Natural killer cell (primary cell): ENCODE measurements at regions not wholly inside any gene's neighbourhood (a gene's known extent, or its start where the extent isn't known, plus 50 kb on each side); places are given as distances from the start of the nearest gene placed in this dataset.

Source experiments
- ATAC-seq, 3 donors: fragments of 150-1000 bp in 2 of 3; fragments of 200-7000 bp in 1 of 3; cut with Tn5 transposase; 1 replicate in 1 of 3; 2 replicates in 2 of 3; pipeline ENCODE4 v1.10.0; 2021; ENCODE audit warnings: mild to moderate bottlenecking in 2 of 3, moderate library complexity in 2 of 3
- DNase-seq, 2 donors: peaks; one replicate each; pipeline versions ENCODE4 v3.0.0 to v3.0.0-alpha.2; 2013 to 2021; ENCODE audit warnings: mixed read lengths in 1 of 2
- H3K27ac ChIP-seq: one replicate; pipeline ENCODE4 v1.5.1; 2013; ENCODE audit warnings: mild to moderate bottlenecking, low read length
- H3K27me3 ChIP-seq: one replicate; pipeline ENCODE4 v1.6.1; 2013; ENCODE audit warnings: low read length; ENCODE audit not compliant: control insufficient read depth, insufficient read depth
- H3K36me3 ChIP-seq: one replicate; pipeline ENCODE4 v1.6.1; 2013; ENCODE audit warnings: low read length; ENCODE audit not compliant: control insufficient read depth, insufficient read depth
- H3K4me1 ChIP-seq: one replicate; pipeline ENCODE4 v1.6.1; 2013; ENCODE audit warnings: low read length; ENCODE audit not compliant: control insufficient read depth, insufficient read depth
- H3K4me3 ChIP-seq: one replicate; pipeline ENCODE4 v1.5.1; 2013; ENCODE audit warnings: low read length
- H3K9me3 ChIP-seq: one replicate; pipeline ENCODE4 v1.6.1; 2013; ENCODE audit warnings: low read length; ENCODE audit not compliant: control insufficient read depth, insufficient read depth
- H3K27ac Mint-ChIP-seq, 2 donors: one replicate each; pipeline ENCODE4 v1.8.0; 2022; ENCODE audit warnings: mild to moderate bottlenecking in 2 of 2, mixed read lengths in 2 of 2, moderate library complexity in 1 of 2
- H3K27me3 Mint-ChIP-seq, 2 donors: one replicate each; pipeline ENCODE4 v1.8.0; 2022; ENCODE audit warnings: low read depth in 2 of 2, mixed read lengths in 2 of 2
- H3K36me3 Mint-ChIP-seq: one replicate; pipeline ENCODE4 v1.8.0; 2022; ENCODE audit warnings: mixed read lengths
- H3K4me1 Mint-ChIP-seq, 2 donors: one replicate each; pipeline ENCODE4 v1.8.0; 2022; ENCODE audit warnings: mixed read lengths in 2 of 2
- H3K4me3 Mint-ChIP-seq: one replicate; pipeline ENCODE4 v1.8.0; 2022; ENCODE audit warnings: mild to moderate bottlenecking, moderate library complexity, mixed read lengths
- H3K9me3 Mint-ChIP-seq, 2 donors: one replicate each; pipeline ENCODE4 v1.8.0; 2022; ENCODE audit warnings: mixed read lengths in 2 of 2
- CTCF ChIP-seq: fragments of 200-600 bp; IDR thresholded peaks from one replicate; pipeline ENCODE4 v1.8.0; 2022; ENCODE audit warnings: antibody characterized with exemption
- WGBS: methylation state at CpG from one replicate; pipeline ENCODE4 v1.1.7; 2013; ENCODE audit warnings: missing lambda C conversion rate; ENCODE audit not compliant: insufficient coverage; 5-methylcytosine and 5-hydroxymethylcytosine counted together
- intact Hi-C: fragments of 100-400 bp; cut with micrococcal nuclease; formaldehyde crosslinking; loops from one replicate; pipeline ENCODE4 v1.14.2; 2022

DNA sequence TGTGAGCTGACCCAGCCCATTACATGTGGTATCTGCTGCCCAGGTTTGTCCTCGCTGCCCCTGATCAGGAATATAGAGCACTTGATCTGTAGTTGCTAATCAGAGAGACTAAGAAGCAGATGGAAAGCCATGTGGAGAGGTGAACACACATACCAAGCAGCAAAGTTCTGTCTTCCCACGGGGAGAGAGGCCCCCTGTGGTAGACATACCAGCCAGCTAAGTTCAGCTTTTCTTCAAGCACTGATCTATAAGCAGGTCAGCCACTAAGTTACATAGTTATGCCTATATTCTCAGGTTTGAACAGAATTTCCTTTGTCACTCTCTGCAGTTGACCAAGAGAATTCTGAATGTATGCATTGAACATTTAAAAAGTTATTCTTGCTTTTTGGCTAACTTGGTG, 76.4 kb downstream of the DDX3Y start:
- Mint-ChIP-seq H3K27ac (no peak overlapping the region), H3K36me3 (no peaks in the 10 kb centered on the region), H3K27me3 (no peaks in the 10 kb centered on the region), H3K4me3 (no peak overlapping the region), H3K4me1 (no peaks in the 10 kb centered on the region), H3K9me3 (no peaks in the 10 kb centered on the region)
- H3K4me3 ChIP-seq, result no peak overlapping the region
- no peaks in the 10 kb centered on the region for H3K27me3 ChIP-seq
- DNase-seq (no peak), ATAC-seq (no peak)
- no peaks in the 10 kb centered on the region for H3K4me1 ChIP-seq
- H3K9me3 ChIP-seq, result no peaks in the 10 kb centered on the region
- no peak for TF ChIP-seq CTCF
- WGBS, result 67% methylated on average over 2 of the region's 2 CpGs
- H3K27ac ChIP-seq, result no peak overlapping the region
- intact Hi-C loops, result no loop called here
- H3K36me3 ChIP-seq, result no peaks in the 10 kb centered on the region

DNA sequence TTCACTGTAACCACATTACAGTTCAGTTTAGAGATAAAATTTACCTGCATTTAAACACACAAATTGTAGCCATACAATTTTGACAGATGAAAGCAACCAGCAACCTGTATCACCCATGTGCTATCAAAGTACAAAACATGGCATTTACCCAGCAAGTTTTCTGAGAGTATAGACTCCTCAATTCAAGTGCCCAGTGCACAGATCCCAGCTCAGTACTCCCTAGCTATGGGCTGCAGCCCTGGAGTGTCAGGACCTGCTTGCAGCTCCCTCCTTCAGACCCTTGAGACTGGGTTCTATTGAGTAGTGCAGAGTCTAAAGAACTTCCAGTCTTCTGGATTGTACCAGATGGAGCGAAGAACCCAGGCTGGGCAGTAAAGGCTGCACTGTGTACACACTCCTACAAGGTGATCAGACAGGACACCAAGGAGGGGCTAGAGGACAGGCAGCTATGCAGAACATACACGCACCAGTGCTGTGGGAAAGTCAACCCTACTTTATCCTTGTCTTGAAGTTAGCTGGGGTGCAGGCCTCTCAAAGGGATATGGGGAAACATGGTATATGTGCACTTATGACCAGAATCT, 77.7 kb downstream of the DDX3Y start:
- intact Hi-C loops, result no loop called here
- Histone ChIP-seq H3K27me3 (no peaks in the 10 kb centered on the region), H3K9me3 (no peaks in the 10 kb centered on the region), H3K27ac (no peak overlapping the region), H3K4me3 (no peak overlapping the region), H3K36me3 (no peaks in the 10 kb centered on the region), H3K4me1 (no peaks in the 10 kb centered on the region)
- TF ChIP-seq CTCF, result no peak
- Mint-ChIP-seq H3K4me1 (no peaks in the 10 kb centered on the region), H3K27ac (no peak overlapping the region), H3K4me3 (no peak overlapping the region), H3K9me3 (no peaks in the 10 kb centered on the region), H3K27me3 (no peaks in the 10 kb centered on the region), H3K36me3 (no peaks in the 10 kb centered on the region)
- DNase-seq (no peak), ATAC-seq (no peak)
- WGBS, result 87% methylated on average over 2 of the region's 2 CpGs

DNA sequence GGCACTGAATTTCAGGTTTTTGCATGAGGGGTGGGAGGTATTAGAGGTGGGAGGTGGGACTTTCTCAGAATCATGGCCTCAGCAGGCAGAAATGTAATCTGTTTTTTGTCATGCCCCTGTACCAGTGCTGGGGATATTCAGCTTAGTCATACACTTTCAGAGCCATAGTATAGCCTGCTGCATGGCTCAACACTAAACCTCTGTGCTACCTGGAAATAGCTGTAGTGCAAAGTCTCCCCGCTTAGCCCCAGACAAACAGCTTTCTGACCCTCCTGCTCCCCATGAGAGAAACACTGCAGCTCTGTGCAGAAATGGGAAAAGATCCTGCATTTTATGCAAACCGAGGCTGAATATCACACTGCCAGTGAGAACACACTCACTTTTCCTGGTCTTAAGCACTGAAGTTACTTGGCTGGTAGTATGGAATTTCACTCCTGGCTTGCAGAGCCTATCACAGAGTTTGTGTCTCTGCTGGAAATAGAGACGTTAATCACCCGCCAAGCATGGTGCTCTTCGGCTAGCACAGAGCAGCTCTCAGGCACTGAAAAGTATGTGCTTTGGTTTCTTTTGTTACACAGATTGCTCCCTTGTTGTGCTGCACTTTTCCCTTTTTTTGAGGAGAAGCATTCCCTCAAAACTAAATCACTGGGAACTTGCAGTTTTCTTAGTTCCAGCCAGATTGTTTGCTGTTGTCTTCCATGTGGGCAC, 80.1 kb downstream of the DDX3Y start:
- no peak for ATAC-seq
- Mint-ChIP-seq H3K27me3 (no peaks in the 10 kb centered on the region), H3K4me1 (no peaks in the 10 kb centered on the region), H3K4me3 (no peak overlapping the region), H3K27ac (no peak overlapping the region), H3K9me3 (peaks cover 0 to 7% of the 10 kb centered on the region in 2 donors), H3K36me3 (no peaks in the 10 kb centered on the region)
- Histone ChIP-seq H3K27me3 (no peaks in the 10 kb centered on the region), H3K36me3 (no peaks in the 10 kb centered on the region), H3K4me1 (no peaks in the 10 kb centered on the region), H3K4me3 (no peak overlapping the region), H3K9me3 (no peaks in the 10 kb centered on the region), H3K27ac (no peak overlapping the region)
- TF ChIP-seq CTCF, result no peak
- WGBS, result 79% methylated on average over 5 of the region's 5 CpGs
- intact Hi-C loops, result no loop called here
- no peak for DNase-seq

- H3K4me1 Mint-ChIP-seq, result no peaks in the 10 kb centered on the region
- DNase-seq (no peak), ATAC-seq (no peak)
- no peak overlapping the region for H3K4me3 ChIP-seq
- no peaks in the 10 kb centered on the region for H3K4me1 ChIP-seq
- WGBS, result 100% methylated on average over 3 of the region's 5 CpGs
- no peaks in the 10 kb centered on the region for H3K9me3 Mint-ChIP-seq
- no peaks in the 10 kb centered on the region for H3K27me3 ChIP-seq
- no peaks in the 10 kb centered on the region for H3K36me3 ChIP-seq
- H3K4me3 Mint-ChIP-seq, result no peak overlapping the region
- no peaks in the 10 kb centered on the region for H3K36me3 Mint-ChIP-seq
- intact Hi-C loops, result no loop called here
- H3K27ac ChIP-seq, result no peak overlapping the region
- H3K9me3 ChIP-seq, result no peaks in the 10 kb centered on the region
- H3K27me3 Mint-ChIP-seq, result no peaks in the 10 kb centered on the region
- H3K27ac Mint-ChIP-seq, result no peak overlapping the region
- no peak for TF ChIP-seq CTCF
Observed at GRCh38 chrY:13017493-13017892, 112.8 kb downstream of the DDX3Y start.
